GM12865 (cell line): ENCODE measurements at regions not wholly inside any gene's neighbourhood (a gene's known extent, or its start where the extent isn't known, plus 50 kb on each side); places are given as distances from the start of the nearest gene placed in this dataset.

ENCODE experiments used
- DNase-seq: peaks from one replicate; pipeline ENCODE4 v3.0.0; 2010; ENCODE audit warnings: low read depth
- H3K4me3 ChIP-seq: 2 replicates; pipeline ENCODE4 v1.5.1; 2011; ENCODE audit warnings: mild to moderate bottlenecking, low read depth, low read length, control low read depth
- CTCF ChIP-seq: IDR thresholded peaks from 2 replicates; pipeline ENCODE4 v1.5.1; 2011; ENCODE audit warnings: low read length, control low read depth, low read depth, inconsistent platforms; ENCODE audit not compliant: insufficient read depth; ENCODE audit errors: missing control alignments

GRCh38 chr9:14560194-14560593 lies 133.0 kb downstream of the ZDHHC21 start:
- peak; percentile 37 for DNase-seq
- H3K4me3 ChIP-seq = no peak overlapping the region
- no peak for TF ChIP-seq CTCF

- DNase-seq = no peak
These were observed 138.3 kb downstream of the ZDHHC21 start for GRCh38 chr9:14554886-14555285.

GRCh38 chr9:14547245-14548060 lies 145.8 kb downstream of the ZDHHC21 start:
- TF ChIP-seq CTCF = no peak
- no peak for DNase-seq

More at GRCh38 chr9:14554886-14555285, 138.3 kb downstream of the ZDHHC21 start:
- H3K4me3 ChIP-seq = no peak overlapping the region
- no peak for TF ChIP-seq CTCF

GRCh38 chr9:14546693-14547092 lies 146.5 kb downstream of the ZDHHC21 start:
- no peak overlapping the region for H3K4me3 ChIP-seq
- DNase-seq = no peak
- TF ChIP-seq CTCF = no peak

More at GRCh38 chr9:14547245-14548060, 145.8 kb downstream of the ZDHHC21 start:
- no peak overlapping the region for H3K4me3 ChIP-seq

DNA sequence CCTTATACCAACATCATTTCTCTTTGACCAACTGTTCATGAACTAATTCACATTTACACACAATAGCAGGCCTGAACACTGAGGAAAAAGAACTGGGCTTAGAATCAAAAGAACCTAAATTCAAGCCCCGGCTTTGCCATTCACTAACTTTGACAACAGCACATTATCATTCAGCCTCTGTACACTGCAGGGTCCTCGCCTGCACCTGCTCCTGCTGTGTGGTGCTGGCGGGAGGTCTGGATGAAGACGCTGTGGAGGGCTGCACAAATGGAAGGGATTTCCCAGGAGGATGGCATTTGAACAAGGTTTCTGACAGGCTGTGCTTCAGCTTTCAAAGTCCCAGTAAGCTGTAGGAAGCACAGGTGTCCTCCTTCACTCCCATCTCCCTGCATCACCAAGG lies 151.2 kb downstream of the ZDHHC21 start:
- H3K4me3 ChIP-seq = no peak overlapping the region
- TF ChIP-seq CTCF = no peak
- DNase-seq = no peak

GRCh38 chr9:14538526-14538925 lies 154.7 kb downstream of the ZDHHC21 start:
- no peak overlapping the region for H3K4me3 ChIP-seq
- TF ChIP-seq CTCF = no peak
- DNase-seq = no peak

- no peak for TF ChIP-seq CTCF
- no peak for DNase-seq
- H3K4me3 ChIP-seq = no peak overlapping the region
These were observed 157.9 kb downstream of the ZDHHC21 start for GRCh38 chr9:14535161-14535955.
